ENCODE measurements at regions not wholly inside any gene's neighbourhood (a gene's known extent, or its start where the extent isn't known, plus 50 kb on each side); places are given as distances from the start of the nearest gene placed in this dataset.

- H3K4me3 ChIP-seq (ENCODE audit: low read length), result no peak overlapping the region
- DNase-seq (ENCODE audit: low read depth), result no peak
- TF ChIP-seq CTCF (conservative IDR thresholded peaks at IDR 0.05; ENCODE audit: low read depth, low read length), result no peak
Observed at GRCh38 chr5:164561933-164562872, 1056.8 kb downstream of the MAT2B start.

GRCh38 chr5:164563370-164563769, 1058.0 kb downstream of the MAT2B start:
- no peak for TF ChIP-seq CTCF (conservative IDR thresholded peaks at IDR 0.05; ENCODE audit: low read depth, low read length)
- H3K4me3 ChIP-seq (ENCODE audit: low read length), result no peak overlapping the region
- peak; percentile 11 for DNase-seq (ENCODE audit: low read depth)

- no peak overlapping the region for H3K4me3 ChIP-seq (ENCODE audit: low read length)
- DNase-seq (ENCODE audit: low read depth), result no peak
- no peak for TF ChIP-seq CTCF (conservative IDR thresholded peaks at IDR 0.05; ENCODE audit: low read depth, low read length)
Observed at GRCh38 chr5:164573397-164573796, 1068.0 kb downstream of the MAT2B start.

GRCh38 chr5:164577201-164577600, 1071.8 kb downstream of the MAT2B start:
- no peak for TF ChIP-seq CTCF (conservative IDR thresholded peaks at IDR 0.05; ENCODE audit: low read depth, low read length)
- H3K4me3 ChIP-seq (ENCODE audit: low read length), result no peak overlapping the region

GRCh38 chr5:164577742-164578141, 1072.3 kb downstream of the MAT2B start:
- DNase-seq (ENCODE audit: low read depth), result no peak
- no peak overlapping the region for H3K4me3 ChIP-seq (ENCODE audit: low read length)
- TF ChIP-seq CTCF (conservative IDR thresholded peaks at IDR 0.05; ENCODE audit: low read depth, low read length), result no peak

More at GRCh38 chr5:164577201-164577600, 1071.8 kb downstream of the MAT2B start:
- no peak for DNase-seq (ENCODE audit: low read depth)

- no peak overlapping the region for H3K4me3 ChIP-seq (ENCODE audit: low read length)
- TF ChIP-seq CTCF (conservative IDR thresholded peaks at IDR 0.05; ENCODE audit: low read depth, low read length), result no peak
- DNase-seq (ENCODE audit: low read depth), result no peak
Observed at GRCh38 chr5:164578401-164578800, 1073.0 kb downstream of the MAT2B start.

GRCh38 chr5:164578911-164579310, 1073.5 kb downstream of the MAT2B start:
- no peak overlapping the region for H3K4me3 ChIP-seq (ENCODE audit: low read length)
- no peak for TF ChIP-seq CTCF (conservative IDR thresholded peaks at IDR 0.05; ENCODE audit: low read depth, low read length)
- DNase-seq (ENCODE audit: low read depth), result no peak
